Naive thymus-derived CD4-positive, alpha-beta T cell (primary cell): ENCODE measurements at regions not wholly inside any gene's neighbourhood (a gene's known extent, or its start where the extent isn't known, plus 50 kb on each side); places are given as distances from the start of the nearest gene placed in this dataset.

ENCODE experiments used
- ATAC-seq: fragments of 150-1000 bp; cut with Tn5 transposase; 2 replicates; pipeline ENCODE4 v1.10.0; 2021; ENCODE audit warnings: mild to moderate bottlenecking, moderate library complexity
- CTCF ChIA-PET: fragments of 350-600 bp; sonication (Branson Sonifier 250); formaldehyde crosslinking; loops from one replicate; lab custom pipeline; 2021; ENCODE audit warnings: antibody characterized with exemption; lab: Charles Lee
- POLR2A ChIA-PET: fragments of 350-600 bp; sonication (Branson Sonifier 250); formaldehyde crosslinking; loops from one replicate; lab custom pipeline; 2021; ENCODE audit warnings: antibody characterized with exemption, inconsistent platforms; lab: Charles Lee
- DNase-seq, 9 donors: peaks; one replicate each; pipeline versions ENCODE4 v3.0.0 to v3.0.0-alpha.2; 2020 to 2022; ENCODE audit warnings: mixed read lengths in 1 of 9
- H3K27ac ChIP-seq: one replicate; pipeline ENCODE4 v1.7.0; 2013; ENCODE audit warnings: mild to moderate bottlenecking, low read depth, low read length, moderate library complexity
- H3K27me3 ChIP-seq, 2 donors: one replicate each; pipeline ENCODE4 v1.7.0; 2013; ENCODE audit warnings: low read length in 2 of 2, mild to moderate bottlenecking in 2 of 2, moderate library complexity in 2 of 2; ENCODE audit not compliant: control insufficient read depth in 2 of 2, insufficient read depth in 2 of 2
- H3K36me3 ChIP-seq, 3 experiments: 1 replicate in 2 of 3; 2 replicates in 1 of 3; pipeline ENCODE4 v1.7.0; 2013; ENCODE audit warnings: low read length in 3 of 3, mild to moderate bottlenecking in 3 of 3, moderate library complexity in 1 of 3; ENCODE audit not compliant: insufficient read depth in 3 of 3, control insufficient read depth in 2 of 3
- H3K4me1 ChIP-seq, 2 donors: one replicate each; pipeline ENCODE4 v1.7.0; 2013; ENCODE audit warnings: low read length in 2 of 2, mild to moderate bottlenecking in 2 of 2, moderate library complexity in 1 of 2; ENCODE audit not compliant: control insufficient read depth in 2 of 2, insufficient read depth in 2 of 2
- H3K4me3 ChIP-seq: 2 replicates; pipeline ENCODE4 v1.7.0; 2013; ENCODE audit warnings: mild to moderate bottlenecking, low read length
- H3K9me3 ChIP-seq, 3 experiments: 1 replicate in 2 of 3; 2 replicates in 1 of 3; pipeline ENCODE4 v1.7.0; 2013; ENCODE audit warnings: low read length in 3 of 3; ENCODE audit not compliant: control insufficient read depth in 2 of 3
- H3K27ac Mint-ChIP-seq, 9 donors: one replicate each; pipeline ENCODE4 v1.8.0; 2020 to 2022; ENCODE audit warnings: mixed read lengths in 9 of 9, mild to moderate bottlenecking in 8 of 9, moderate library complexity in 5 of 9, inconsistent platforms in 2 of 9
- H3K27me3 Mint-ChIP-seq, 5 donors: one replicate each; pipeline ENCODE4 v1.8.0; 2021 to 2022; ENCODE audit warnings: mixed read lengths in 5 of 5, mild to moderate bottlenecking in 1 of 5
- H3K36me3 Mint-ChIP-seq, 5 donors: one replicate each; pipeline ENCODE4 v1.8.0; 2020 to 2022; ENCODE audit warnings: mixed read lengths in 5 of 5, mild to moderate bottlenecking in 3 of 5, inconsistent platforms in 1 of 5
- H3K4me1 Mint-ChIP-seq, 7 donors: one replicate each; pipeline ENCODE4 v1.8.0; 2020 to 2022; ENCODE audit warnings: mixed read lengths in 7 of 7, mild to moderate bottlenecking in 3 of 7, inconsistent platforms in 1 of 7
- H3K4me3 Mint-ChIP-seq, 10 donors: one replicate each; pipeline ENCODE4 v1.8.0; 2020 to 2022; ENCODE audit warnings: mild to moderate bottlenecking in 10 of 10, mixed read lengths in 10 of 10, moderate library complexity in 6 of 10, inconsistent platforms in 2 of 10
- H3K9me3 Mint-ChIP-seq, 11 donors: one replicate each; pipeline ENCODE4 v1.8.0; 2020 to 2022; ENCODE audit warnings: mixed read lengths in 11 of 11, mild to moderate bottlenecking in 4 of 11, inconsistent platforms in 1 of 11, moderate library complexity in 1 of 11
- intact Hi-C, 2 donors: fragments of 100-400 bp; cut with micrococcal nuclease; formaldehyde crosslinking; loops; one replicate each; pipeline ENCODE4 v1.15.1; 2023

DNA sequence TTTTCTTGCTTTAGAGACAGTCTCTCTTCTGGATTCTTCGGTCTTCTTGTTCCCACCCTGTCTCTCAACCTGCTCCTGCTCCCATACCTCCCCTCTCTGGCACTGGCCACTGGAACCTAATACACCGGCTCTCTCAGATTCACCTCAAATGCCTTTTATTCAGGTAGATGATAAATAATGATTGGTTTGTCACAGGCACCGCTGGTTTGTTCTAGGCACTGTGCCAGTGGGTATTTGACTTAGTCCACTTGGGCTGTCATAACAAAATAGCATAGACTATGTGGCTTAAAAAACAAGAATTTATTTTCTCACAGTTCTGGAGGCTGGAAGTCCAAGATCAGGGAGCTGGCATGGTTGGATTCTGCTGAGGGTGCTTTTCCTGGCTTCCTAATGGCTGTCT is 278.2 kb upstream of the STT3B start:
- Mint-ChIP-seq H3K36me3 (peaks cover 0 to 37% (median 1%) of the 10 kb centered on the region in 5 donors), H3K27ac (peak overlapping the region in 2 of 9 donors; percentile 18 to 39), H3K4me3 (no peak overlapping the region), H3K9me3 (peaks cover 0 to 35% (median 3%) of the 10 kb centered on the region in 11 donors), H3K27me3 (no peaks in the 10 kb centered on the region), H3K4me1 (peaks cover 14 to 51% (median 25%) of the 10 kb centered on the region in 7 donors)
- ChIA-PET POLR2A (no interaction called here), CTCF (no interaction called here)
- DNase-seq (no peak), ATAC-seq (no peak)
- intact Hi-C loops: no loop called here
- peaks cover 0 to 5% of the 10 kb centered on the region in 2 donors for H3K4me1 ChIP-seq
- no peaks in the 10 kb centered on the region for H3K27me3 ChIP-seq
- H3K4me3 ChIP-seq: no peak overlapping the region
- no peaks in the 10 kb centered on the region for H3K9me3 ChIP-seq
- H3K27ac ChIP-seq: no peak overlapping the region
- no peaks in the 10 kb centered on the region for H3K36me3 ChIP-seq

DNA sequence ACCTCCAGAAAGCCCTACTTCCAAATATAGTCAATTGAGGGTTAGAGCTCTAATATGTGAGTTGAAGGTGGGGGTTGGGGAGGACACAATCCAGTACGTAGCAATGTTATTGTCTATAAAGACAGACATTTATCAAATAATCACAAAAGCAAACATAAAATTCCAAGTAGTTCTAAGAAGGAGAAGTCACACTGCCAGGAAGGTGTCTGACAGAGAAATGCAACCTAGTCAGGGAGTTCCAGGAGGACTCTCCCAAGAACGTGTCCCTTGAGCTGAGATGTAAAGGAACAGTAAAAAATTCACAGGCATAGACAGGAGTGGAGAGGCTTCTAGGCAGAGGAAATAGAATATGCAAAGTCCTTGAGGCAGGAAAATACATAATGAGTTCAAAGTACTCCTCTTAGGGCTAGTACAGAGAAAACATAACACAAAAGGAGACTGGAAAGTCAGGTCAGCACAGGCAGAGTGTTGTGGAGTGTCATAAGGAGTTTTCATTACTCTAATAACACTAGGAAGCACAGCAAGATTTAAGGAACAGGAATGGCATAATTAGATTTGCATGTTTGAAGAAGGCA is 277.6 kb upstream of the STT3B start:
- DNase-seq (no peak), ATAC-seq (no peak)
- Mint-ChIP-seq H3K4me3 (no peak overlapping the region), H3K4me1 (peaks cover 8 to 45% (median 19%) of the 10 kb centered on the region in 7 donors), H3K27me3 (no peaks in the 10 kb centered on the region), H3K27ac (peak overlapping the region in 1 of 9 donors; percentile 28), H3K9me3 (peaks cover 0 to 40% (median 5%) of the 10 kb centered on the region in 11 donors), H3K36me3 (peaks cover 0 to 35% (median 3%) of the 10 kb centered on the region in 5 donors)
- CTCF ChIA-PET: interaction anchor here (0.9 kb wide), 1 partner anchor 14 kb away, joined by 3 read pairs; no protein-coding TSS in a partner anchor
- intact Hi-C loops: no loop called here
- Histone ChIP-seq H3K4me3 (no peak overlapping the region), H3K27me3 (no peaks in the 10 kb centered on the region), H3K36me3 (no peaks in the 10 kb centered on the region), H3K4me1 (peaks cover 0 to 5% of the 10 kb centered on the region in 2 donors), H3K27ac (no peak overlapping the region), H3K9me3 (no peaks in the 10 kb centered on the region)
- POLR2A ChIA-PET: no interaction called here

DNA sequence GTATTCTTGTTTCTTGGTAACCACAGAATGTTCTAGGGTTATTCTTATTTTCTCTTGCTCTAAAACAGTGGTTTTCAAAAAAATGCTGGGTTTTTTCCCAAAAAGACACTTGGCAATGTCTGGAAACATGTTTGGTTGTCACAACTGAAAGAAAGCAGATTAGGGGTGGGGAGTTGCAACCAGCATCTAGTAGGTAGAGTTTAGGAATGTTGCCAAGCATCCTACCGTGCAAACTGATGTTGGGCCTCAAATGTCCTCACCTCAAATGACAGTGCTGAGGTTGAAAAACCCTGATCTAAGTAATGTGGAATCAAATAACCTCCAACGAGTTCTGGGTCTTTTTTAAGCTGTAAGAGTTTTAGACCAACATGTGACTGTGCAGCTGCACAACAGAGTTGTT is 270.5 kb upstream of the STT3B start:
- Mint-ChIP-seq H3K4me3 (no peak overlapping the region), H3K9me3 (peaks cover 0 to 24% (median 9%) of the 10 kb centered on the region in 11 donors), H3K27ac (no peak overlapping the region), H3K36me3 (peaks cover 0 to 17% (median 0%) of the 10 kb centered on the region in 5 donors), H3K4me1 (peaks cover 0 to 3% (median 0%) of the 10 kb centered on the region in 7 donors), H3K27me3 (no peaks in the 10 kb centered on the region)
- intact Hi-C loops: no loop called here
- no peaks in the 10 kb centered on the region for H3K27me3 ChIP-seq
- ATAC-seq (no peak), DNase-seq (no peak)
- H3K27ac ChIP-seq: no peak overlapping the region
- POLR2A ChIA-PET: no interaction called here
- H3K36me3 ChIP-seq: no peaks in the 10 kb centered on the region
- no peaks in the 10 kb centered on the region for H3K9me3 ChIP-seq
- no peaks in the 10 kb centered on the region for H3K4me1 ChIP-seq
- CTCF ChIA-PET: no interaction called here
- H3K4me3 ChIP-seq: no peak overlapping the region

- Histone ChIP-seq H3K27me3 (no peaks in the 10 kb centered on the region), H3K9me3 (no peaks in the 10 kb centered on the region), H3K4me1 (peaks cover 0 to 4% of the 10 kb centered on the region in 2 donors), H3K27ac (no peak overlapping the region), H3K36me3 (no peaks in the 10 kb centered on the region), H3K4me3 (no peak overlapping the region)
- Mint-ChIP-seq H3K27me3 (no peaks in the 10 kb centered on the region), H3K4me3 (no peak overlapping the region), H3K36me3 (peaks cover 0 to 18% (median 0%) of the 10 kb centered on the region in 5 donors), H3K9me3 (peaks cover 0 to 22% (median 9%) of the 10 kb centered on the region in 11 donors), H3K27ac (no peak overlapping the region), H3K4me1 (peaks cover 4 to 17% (median 9%) of the 10 kb centered on the region in 7 donors)
- ATAC-seq: no peak
- no peak for DNase-seq
- ChIA-PET POLR2A (no interaction called here), CTCF (no interaction called here)
- intact Hi-C loops: no loop called here
Measured at GRCh38 chr3:31263897-31264296, 268.8 kb upstream of the STT3B start.

GRCh38 chr3:31265646-31266428 is 266.9 kb upstream of the STT3B start:
- H3K4me1 ChIP-seq: peaks cover 0 to 6% of the 10 kb centered on the region in 2 donors
- peaks cover 0 to 7% (median 3%) of the 10 kb centered on the region in 11 donors for H3K9me3 Mint-ChIP-seq
- H3K27me3 Mint-ChIP-seq: peaks cover 0 to 2% (median 0%) of the 10 kb centered on the region in 5 donors
- no peaks in the 10 kb centered on the region for H3K27me3 ChIP-seq
- no peak overlapping the region for H3K27ac Mint-ChIP-seq
- no peak overlapping the region for H3K4me3 Mint-ChIP-seq
- ATAC-seq (peak; percentile 78), DNase-seq (no peak)
- intact Hi-C loops: no loop called here
- no peaks in the 10 kb centered on the region for H3K9me3 ChIP-seq
- no peaks in the 10 kb centered on the region for H3K36me3 ChIP-seq
- H3K4me1 Mint-ChIP-seq: peaks cover 6 to 20% (median 13%) of the 10 kb centered on the region in 7 donors
- peaks cover 0 to 9% (median 0%) of the 10 kb centered on the region in 5 donors for H3K36me3 Mint-ChIP-seq
- POLR2A ChIA-PET: no interaction called here
- CTCF ChIA-PET: no interaction called here
- no peak overlapping the region for H3K4me3 ChIP-seq
- no peak overlapping the region for H3K27ac ChIP-seq

DNA sequence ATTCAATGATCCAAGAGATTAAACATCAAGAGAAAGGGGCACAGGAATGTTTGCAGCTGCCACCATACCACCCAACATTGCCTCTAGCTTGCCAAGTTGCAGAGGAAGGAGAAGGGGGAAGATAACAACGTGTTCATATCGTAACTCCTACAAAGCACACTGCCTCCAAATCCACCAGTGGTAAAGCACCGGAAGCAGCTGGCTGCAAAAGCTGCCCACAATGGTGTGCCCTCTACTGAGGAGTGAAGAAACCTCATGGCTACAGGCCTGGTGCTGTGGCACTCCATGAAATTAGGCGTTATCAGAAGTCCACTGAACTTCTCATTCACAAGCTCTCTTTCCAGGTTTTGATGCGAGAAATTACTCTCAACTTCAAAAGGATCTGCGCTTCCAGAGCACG is 263.9 kb upstream of the STT3B start:
- peak in 3 of 9 donors; percentile 9 to 15 (median 11) for DNase-seq
- CTCF ChIA-PET: no interaction called here
- H3K9me3 Mint-ChIP-seq: peaks cover 0 to 9% (median 0%) of the 10 kb centered on the region in 11 donors

More for the DNA sequence above, 263.9 kb upstream of the STT3B start:
- Mint-ChIP-seq H3K4me1 (peaks cover 10 to 23% (median 14%) of the 10 kb centered on the region in 7 donors), H3K27ac (no peak overlapping the region), H3K36me3 (peaks cover 0 to 10% (median 0%) of the 10 kb centered on the region in 5 donors), H3K4me3 (peak overlapping the region in 2 of 10 donors; percentile 3 to 61), H3K27me3 (peaks cover 0 to 5% (median 0%) of the 10 kb centered on the region in 5 donors)
- Histone ChIP-seq H3K27ac (no peak overlapping the region), H3K4me3 (no peak overlapping the region), H3K27me3 (no peaks in the 10 kb centered on the region), H3K9me3 (no peaks in the 10 kb centered on the region), H3K4me1 (peaks cover 0 to 6% of the 10 kb centered on the region in 2 donors), H3K36me3 (no peaks in the 10 kb centered on the region)
- intact Hi-C loops: no loop called here
- POLR2A ChIA-PET: interaction anchor here (1.2 kb wide), 1 partner anchor 42 kb away, joined by 3 read pairs; no protein-coding TSS in a partner anchor
- peak; percentile 42 for ATAC-seq
